Endometrium (tissue), 2 donors: ENCODE measurements at regions not wholly inside any gene's neighbourhood (a gene's known extent, or its start where the extent isn't known, plus 50 kb on each side); places are given as distances from the start of the nearest gene placed in this dataset.

ENCODE experiments used
- FAIRE-seq: peaks from 2 replicates; lab custom pipeline; 2012; peaks lifted over from hg19 to GRCh38; lab: Jason Lieb, UNC
- donor health status: control.
- donor health status: control.

GRCh38 chr6:169165561-169166300 is 87.9 kb downstream of the THBS2 start:
- FAIRE-seq, result no peak

DNA sequence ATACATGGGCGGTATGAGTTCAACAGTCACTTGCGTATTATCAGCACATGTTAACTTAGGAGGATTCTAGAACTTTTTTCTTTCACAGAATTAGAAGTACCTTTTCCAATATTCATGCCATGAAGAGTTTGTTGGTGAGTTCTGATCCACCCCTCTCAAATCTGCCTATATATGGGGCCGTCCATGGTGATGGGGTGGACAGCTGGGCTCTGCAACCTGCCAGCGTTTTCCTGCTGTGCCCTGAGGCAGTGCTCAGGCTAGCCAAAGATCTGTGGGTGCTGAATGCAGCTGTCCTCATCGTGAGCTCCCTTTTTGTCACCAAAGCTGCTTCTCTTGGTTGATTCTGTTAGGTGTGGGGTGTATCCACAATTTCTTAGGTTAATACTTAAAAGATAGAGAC is 88.7 kb downstream of the THBS2 start:
- FAIRE-seq, result no peak

DNA sequence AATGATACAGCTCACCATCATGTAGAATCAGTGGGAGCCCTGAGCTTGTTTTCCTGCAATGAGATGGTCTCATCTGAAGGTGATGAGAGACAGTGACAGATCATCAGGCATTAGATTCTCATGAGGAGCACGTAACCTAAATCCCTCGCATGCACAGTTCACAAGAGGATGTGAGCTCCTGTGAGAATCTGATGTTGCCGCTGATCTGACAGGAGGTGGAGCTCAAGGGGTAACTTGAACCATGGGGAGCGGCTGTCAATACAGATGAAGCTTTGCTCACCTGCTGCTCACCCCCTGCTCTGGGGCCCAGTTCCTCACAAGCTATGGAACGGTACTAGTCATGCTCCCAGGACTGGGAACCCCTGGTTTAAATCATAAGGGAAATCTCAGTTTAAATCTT is 89.2 kb downstream of the THBS2 start:
- FAIRE-seq, result no peak

DNA sequence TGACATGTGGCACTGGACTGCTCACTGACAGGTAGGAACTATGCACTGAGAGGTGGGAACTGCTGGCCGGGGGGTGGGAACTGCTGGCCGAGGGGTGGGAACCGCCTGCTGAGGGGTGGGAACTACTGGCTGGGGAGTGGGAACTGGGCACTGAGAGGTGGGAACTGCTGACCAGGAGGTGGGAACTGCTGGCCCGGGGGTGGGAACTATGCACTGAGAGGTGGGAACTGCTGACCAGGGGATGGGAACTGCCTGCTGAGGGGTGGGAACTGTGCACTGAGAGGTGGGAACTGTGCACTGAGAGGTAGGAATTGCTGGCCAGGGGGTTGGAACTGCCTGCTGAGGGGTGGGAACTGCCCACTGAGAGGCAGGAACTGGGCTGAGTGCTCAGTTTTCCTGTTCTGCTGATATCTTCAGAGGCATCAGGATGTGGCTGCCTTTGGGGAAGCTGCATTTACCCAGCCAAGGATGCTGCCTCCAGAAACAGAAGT is 90.2 kb downstream of the THBS2 start:
- no peak for FAIRE-seq

GRCh38 chr6:169162752-169163407 is 90.8 kb downstream of the THBS2 start:
- no peak for FAIRE-seq

DNA sequence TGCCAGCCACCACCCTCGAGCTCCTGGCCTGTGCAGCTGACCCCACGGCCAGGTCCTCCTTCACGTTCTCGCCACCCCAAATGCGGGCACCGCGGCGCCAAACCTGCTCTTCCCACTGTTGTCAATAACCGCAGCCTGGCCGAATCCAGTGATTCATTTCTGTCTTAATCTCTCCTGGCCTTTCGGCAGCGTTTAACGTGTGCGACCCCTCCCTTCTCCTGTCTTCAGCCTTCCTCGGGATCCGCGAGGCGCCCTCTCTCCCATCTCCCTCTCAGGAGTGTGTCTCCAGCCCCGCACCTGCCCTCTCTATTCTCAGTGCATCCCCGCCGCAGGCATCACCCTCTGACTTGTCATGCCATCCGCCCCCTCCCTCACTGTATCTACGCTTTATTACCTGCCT is 91.4 kb downstream of the THBS2 start:
- FAIRE-seq, result no peak

- no peak for FAIRE-seq
These were observed 92.0 kb downstream of the THBS2 start for GRCh38 chr6:169161572-169162167.

GRCh38 chr6:169160855-169161560 is 92.6 kb downstream of the THBS2 start:
- FAIRE-seq, result no peak

DNA sequence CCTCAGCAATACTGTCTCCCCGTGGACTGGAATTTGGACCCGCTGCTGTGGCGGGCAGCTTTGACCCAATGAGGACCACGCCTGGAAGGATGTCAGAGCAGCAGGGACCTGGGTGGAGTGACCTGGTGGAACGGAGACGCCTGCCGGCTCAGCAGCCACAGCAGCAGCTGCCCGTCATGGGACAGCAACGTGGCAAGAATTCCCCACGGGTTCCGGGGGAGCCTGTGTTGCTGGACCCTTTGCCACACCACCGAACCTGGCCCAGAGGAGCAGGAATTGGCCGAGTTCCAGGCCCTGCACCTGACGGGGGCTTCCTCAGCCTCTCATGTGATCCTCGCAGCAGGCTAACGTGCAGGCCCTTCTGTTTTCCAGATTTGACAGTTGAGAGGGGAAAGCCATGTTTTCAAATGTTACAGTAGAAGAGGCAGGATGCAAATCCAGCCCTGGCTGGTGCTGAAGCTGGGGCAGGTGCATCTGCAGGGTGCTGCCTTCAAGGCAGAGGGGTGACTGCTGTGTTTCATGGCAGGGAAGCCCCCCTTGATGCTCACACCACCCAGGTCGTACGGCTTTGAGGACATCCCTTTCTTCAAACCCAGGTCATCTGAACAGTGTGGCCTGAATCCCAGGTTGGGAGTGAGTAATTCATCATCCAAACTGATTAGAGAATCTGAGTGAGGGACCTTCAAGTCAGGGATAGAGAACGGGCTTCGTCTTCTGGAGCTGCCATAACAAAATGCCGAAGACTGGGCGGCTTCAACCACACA is 93.4 kb downstream of the THBS2 start:
- no peak for FAIRE-seq

GRCh38 chr6:169159331-169159730 is 94.3 kb downstream of the THBS2 start:
- no peak for FAIRE-seq

- FAIRE-seq, result no peak
These were observed 95.0 kb downstream of the THBS2 start for GRCh38 chr6:169158691-169159090.

DNA sequence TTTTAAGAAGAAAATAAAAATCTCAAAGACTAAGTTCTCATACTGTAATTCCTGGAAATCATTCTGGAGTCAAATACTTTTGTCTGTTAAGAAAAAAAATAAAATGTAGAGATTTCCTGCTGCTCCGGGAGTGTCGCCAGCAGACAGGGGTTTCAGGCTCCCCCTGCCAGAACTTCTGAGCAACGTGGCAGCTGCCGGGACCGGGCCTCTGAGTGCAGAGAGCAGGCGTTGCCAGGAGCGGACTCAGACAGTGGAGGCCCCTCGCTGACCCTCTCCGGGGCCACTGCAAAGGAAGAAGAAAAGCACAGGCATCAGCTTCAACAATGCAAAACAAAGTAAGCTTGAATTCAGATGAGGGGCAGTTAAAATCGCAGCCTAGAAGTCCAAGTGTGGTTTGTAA is 95.5 kb downstream of the THBS2 start:
- FAIRE-seq, result peak; percentile 96

DNA sequence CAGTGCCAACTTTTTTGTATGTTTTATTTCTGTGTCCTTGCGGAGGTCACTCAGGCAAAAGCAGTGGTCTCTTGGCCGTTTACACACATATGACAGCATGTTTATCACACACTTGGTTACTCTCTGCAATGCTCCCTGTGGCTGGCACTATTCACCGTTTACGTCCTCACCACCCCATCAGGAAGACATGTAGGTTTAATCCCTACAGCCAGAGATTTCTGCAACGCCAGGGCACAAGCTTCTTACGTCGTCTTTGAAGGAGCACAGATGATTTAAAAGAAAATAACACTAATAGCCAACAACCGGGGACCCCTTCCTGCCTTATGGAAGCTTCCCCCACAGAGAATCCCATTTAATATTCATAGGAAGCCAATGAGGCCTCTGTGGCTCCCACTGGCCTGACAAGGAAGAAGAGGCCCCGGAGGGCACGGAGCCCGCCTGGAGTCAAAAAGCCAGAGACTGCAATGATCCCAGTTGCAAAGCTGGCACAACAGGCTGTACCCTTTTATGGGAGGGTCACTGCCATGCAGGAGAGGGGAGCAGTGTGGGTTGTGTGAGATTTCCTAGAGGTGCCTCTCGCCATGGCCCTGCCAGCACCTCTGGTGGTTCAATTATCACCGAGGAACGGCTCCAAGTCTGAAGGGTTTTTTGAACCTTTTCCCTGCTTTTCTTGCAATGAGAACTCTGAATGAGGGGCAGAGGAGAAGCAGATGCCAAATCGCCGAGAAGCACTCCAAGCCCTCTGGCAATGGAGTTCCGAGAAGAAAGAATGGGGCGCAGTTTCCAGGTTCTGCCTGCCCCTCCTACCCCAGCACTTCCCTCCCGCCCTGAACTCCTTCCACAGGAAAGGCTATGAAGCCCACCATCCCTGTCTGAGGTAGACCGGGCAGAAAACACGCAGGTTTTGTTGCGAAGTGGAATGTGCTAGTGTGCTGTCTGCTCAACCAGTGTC is 96.2 kb downstream of the THBS2 start:
- no peak for FAIRE-seq

- FAIRE-seq, result no peak
These were observed 96.9 kb downstream of the THBS2 start for GRCh38 chr6:169156793-169157147.

GRCh38 chr6:169156108-169156792 is 97.4 kb downstream of the THBS2 start:
- no peak for FAIRE-seq

DNA sequence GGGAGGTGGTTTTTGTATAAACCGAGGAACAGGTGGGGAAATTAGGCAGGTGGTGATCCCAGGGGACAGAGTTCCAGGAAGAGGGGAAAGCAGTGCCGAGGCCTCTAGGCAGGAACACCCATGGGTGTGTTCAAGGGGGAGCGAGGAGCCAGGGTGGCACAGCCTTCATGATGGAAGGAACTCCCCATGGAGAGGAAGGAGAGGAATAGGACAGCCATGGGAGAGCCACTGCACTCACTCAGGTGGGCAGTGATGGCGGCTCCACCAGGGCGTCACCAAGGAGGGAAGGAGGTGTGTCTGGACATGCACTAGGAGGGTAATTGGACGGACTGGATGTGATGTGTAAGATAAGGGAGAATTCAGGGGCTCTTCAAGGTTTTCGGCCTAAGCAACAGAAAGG is 98.2 kb downstream of the THBS2 start:
- FAIRE-seq, result no peak

DNA sequence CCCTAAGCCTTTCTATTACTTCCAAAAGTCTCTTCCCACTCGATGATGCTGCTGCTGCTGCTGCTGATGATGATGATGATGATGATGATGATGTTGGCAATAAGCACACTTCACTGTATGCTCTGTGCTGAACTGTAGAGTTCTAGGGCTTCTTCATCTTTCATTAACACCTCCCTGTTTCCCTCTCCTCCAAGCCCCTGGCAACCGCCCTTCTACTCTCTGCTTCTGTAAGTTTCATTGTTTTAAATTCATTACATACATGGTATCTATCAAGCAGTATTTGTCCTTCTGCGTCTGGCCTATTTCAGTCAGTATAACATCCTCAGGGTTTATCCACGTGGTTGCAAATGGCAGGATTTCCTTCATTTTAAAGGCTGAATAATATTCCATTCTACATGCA is 100.2 kb downstream of the THBS2 start:
- FAIRE-seq, result no peak

DNA sequence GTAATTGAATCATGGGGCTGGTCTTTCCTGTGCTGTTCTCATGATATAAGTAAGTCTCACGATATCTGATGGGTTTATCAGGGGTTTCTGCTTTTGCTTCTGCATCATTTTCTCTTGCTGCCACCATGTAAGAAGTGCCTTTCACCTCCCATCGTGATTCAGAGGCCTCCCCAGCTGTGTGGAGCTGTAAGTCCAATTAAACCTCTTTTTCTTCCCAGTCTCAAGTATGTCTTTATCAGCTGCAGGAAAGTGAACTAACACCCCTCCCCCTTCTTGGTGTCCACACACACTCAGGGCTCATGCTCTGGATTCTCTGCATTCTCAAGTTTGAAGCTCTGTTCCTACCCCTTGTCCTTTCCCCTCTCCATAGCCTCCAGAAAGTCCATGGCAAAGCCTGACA is 107.1 kb downstream of the THBS2 start:
- no peak for FAIRE-seq

- peak; percentile 66 for FAIRE-seq
These were observed 107.6 kb downstream of the THBS2 start for GRCh38 chr6:169145991-169146501.

DNA sequence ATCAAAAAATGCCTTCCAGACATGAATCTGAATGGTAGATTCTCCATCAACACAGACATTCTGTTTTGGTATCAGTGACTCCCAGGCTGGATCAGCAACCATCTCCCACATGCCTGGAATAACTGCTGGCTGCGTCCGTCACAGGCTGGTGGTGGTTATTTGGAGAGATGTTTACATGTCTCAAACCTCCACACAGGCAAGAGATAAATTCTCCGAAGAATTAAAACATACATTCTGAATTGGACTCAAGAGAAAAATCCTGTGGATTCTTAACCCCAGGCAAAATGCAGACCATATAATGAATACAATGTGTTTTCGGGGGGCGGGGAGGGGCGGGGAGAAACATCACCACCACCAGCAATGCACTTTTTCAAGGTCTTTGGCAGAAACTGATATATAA is 108.2 kb downstream of the THBS2 start:
- no peak for FAIRE-seq
